GM21390 (cell line): ENCODE measurements at regions not wholly inside any gene's neighbourhood (a gene's known extent, or its start where the extent isn't known, plus 50 kb on each side); places are given as distances from the start of the nearest gene placed in this dataset.

Experiments used
- ATAC-seq: cut with Tn5 transposase; IDR thresholded peaks from one replicate; pipeline ENCODE4 v1.9.1; 2021; ENCODE audit not compliant: unreplicated experiment

DNA sequence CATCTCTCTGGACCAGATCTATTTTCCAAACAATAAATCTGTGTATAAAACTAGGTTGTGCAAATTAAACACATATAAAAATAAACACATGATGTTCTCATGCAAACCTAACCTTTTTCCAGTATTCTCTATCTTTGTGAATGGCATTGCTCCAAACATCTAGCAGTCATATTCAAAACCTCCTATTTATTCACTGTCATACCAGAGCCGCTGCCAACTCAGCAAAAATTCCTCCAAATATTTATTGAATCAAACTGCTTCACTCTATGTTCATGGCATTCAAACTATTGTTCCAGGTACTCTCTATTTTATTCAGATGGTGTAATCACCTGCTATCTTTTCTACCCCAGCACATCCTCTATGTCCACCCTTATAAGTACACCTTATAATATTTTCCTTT, 652.1 kb upstream of the RIOK2 start:
- no peak for ATAC-seq

DNA sequence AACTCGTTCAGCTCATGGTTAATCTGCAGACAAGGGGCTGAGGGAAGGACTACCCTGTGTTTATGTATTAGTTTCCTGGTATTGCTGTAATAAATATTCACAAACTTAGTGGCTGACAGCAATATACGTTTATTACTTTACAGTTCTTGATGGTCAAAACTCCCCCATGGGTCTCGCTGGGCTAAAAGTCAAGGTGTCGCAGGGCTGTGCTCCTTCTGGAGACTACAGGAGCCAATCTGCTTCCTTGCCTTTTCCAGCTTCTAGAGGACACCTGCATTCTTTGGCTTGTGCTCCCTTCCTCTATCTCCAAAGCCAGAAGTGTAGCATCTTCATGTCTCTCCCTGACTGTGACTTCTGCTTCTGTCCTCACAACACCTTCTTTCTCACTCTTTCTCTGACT, 653.8 kb upstream of the RIOK2 start:
- no peak for ATAC-seq

DNA sequence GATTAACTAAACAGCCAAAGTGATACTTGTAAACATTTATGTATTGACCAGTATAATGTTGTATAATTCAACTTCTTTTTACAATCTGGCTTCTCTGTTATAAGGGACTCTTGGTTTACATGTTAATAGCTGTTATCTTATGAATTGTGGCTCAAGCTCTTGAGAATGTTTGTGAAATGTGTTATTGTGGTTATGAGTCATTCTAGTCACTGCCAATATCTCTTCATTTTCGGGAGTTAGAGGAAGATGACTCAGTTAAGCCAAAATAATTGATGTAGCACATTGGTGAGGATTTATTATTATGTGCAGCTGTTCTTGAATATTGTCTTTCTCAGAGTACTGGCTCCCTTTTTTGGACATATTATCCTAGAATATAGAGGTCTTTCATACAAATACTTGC, 655.2 kb upstream of the RIOK2 start:
- peak; percentile 93 for ATAC-seq

DNA sequence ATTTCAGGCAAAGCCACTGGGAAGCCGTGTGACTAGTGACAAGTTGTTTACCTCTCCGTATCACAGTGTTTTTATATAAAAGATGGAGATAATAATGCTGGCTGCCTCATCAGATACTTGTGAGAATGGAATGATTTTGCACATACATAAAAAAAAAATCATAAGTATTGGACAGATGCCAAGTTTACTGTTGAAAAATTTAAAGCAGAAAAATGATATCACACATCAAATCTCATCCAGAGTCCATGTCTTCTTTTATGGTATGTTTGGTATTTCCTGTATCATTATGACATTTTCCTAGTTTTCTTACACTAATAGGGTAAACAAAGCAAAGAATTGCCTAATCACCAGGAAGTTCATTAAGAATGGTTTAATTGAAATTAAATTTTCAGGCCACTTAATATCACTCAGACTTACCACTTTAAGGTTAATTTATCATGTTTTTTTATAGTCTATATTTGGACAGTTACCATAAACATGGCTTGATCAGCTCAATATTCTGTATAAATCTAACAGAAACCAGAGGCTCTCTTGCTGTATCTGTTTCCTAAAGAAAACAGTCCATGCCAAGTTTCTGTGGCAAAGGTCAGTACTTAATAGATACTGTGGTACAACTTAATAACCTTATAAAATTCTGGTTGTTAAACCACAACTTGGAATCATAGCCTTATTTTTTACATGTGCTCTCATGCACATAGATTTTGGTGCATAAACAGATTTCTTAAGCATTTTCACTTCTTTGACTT, 656.5 kb upstream of the RIOK2 start:
- no peak for ATAC-seq

DNA sequence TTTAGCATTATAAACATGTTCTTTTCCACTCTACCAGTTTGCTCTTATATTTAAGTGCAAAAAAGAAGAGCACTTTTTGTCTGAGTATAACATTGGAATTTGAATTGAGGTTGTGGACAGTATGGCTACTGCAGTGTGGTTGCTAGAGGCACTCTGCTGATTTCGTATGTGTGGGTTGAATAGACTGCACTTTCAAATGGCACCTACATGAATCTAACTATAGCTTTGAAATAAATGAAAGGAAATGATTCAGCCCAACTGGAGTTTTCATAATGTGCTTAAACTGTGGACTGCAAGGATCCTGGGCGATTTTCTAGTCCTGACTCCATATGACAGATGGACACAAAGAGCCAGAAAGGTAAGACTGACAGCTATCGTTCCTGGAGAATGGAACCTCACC, 657.6 kb upstream of the RIOK2 start:
- ATAC-seq, result no peak

DNA sequence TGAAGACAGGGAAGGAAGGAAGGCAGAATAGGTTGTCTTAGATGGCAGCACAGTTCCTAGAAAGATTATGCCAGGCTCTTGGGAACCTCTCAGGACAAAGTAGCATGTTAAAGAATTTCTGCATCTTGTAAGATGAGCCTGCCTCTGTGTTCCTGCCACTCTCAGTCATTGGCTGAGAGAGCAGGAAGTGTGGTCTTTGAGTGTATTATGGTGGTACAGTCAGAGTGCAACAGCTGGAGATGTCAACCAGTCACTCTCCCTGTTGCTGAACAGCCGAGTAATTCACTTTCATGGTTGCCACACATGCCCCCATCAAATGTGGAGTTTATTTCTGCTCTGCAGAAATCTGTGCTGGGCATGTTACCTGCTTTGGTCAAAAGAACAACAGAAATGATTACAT, 659.6 kb upstream of the RIOK2 start:
- ATAC-seq, result no peak

DNA sequence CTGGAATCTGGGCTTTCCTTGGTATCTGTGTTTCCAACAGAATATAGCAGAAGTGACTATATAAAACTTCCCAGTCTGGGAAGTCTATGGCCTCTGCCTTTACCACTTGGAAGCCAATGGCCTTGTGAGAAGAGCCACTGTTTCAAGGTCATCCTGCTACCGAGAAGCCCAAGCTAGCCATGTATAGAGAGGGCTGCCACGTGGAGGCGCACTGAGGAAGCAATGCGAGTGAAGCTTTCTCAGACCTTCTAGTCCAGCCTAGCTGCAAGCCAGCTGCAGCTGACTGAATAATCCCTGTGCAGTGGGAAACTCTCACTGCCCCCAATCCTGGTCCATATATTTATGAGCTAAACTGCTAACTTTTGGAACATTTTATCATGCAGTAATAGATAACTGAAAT, 661.8 kb upstream of the RIOK2 start:
- ATAC-seq, result no peak

DNA sequence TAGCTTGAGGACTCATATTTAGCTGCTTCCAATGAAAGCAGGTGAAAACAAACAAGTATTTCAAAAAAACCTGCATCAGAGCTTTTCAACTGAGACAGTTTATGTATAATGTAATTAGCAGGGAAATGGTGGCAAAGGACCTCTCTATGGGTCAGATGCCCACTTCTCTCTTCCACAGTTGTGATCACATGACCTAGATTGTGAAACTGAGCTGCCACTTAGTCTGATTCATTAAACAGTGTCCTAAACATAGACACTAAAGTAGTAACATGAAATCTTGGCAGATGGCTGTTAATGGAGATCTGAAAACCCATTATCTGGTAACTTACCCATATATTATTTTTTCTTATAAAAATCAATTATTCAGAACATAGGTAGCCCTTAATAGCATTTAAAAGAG, 663.6 kb upstream of the RIOK2 start:
- ATAC-seq, result no peak

DNA sequence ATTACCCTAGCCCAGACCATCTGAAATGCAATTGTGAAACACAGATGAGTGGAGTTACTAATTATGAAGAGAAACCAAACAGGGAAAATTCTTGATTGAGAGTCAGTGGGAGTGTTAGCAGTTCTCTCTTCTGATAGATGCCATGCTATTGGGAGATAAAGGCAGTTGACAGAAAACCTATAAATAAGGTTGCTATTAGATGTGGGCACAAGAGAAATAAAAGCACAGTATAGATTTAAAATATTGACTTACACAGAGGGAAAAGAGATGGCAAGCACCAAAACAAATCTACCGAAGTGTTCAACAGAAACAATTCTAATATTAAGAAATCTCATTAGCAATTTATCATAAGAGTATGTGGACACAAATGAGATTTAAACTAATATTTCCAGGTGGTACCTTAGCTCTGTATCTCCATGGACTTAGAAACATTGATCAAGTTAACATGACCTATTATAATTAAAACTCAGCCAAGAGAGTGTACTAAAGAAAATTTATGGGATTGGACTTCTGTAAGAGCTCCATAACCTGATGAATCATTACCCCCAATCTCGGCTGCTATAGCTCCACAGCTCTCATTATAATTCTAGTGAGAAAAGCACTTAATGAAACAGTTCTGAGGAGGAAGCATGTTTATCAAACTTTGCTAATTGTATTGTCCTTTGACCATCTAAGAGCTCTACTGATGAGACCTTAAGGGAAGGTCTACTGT, 665.0 kb upstream of the RIOK2 start:
- no peak for ATAC-seq

DNA sequence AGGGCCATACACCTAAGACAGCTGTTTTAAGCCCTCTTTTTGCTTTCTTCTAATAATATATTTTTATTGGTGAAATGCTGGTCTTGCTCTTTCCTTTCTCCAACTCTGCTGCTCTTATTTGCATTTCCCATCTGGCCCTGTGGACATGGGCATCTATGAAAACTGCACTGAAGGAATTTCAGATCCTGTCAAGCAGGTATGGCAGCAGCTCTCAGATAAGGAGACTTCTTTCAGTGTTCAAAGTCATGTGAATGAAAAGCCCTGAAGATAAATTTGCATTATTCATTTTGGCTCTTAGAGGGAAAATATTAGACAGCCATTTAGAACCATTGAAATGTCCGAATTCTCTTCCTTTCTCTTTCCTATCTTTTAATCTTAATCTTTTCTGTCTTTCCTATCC, 668.0 kb upstream of the RIOK2 start:
- no peak for ATAC-seq

DNA sequence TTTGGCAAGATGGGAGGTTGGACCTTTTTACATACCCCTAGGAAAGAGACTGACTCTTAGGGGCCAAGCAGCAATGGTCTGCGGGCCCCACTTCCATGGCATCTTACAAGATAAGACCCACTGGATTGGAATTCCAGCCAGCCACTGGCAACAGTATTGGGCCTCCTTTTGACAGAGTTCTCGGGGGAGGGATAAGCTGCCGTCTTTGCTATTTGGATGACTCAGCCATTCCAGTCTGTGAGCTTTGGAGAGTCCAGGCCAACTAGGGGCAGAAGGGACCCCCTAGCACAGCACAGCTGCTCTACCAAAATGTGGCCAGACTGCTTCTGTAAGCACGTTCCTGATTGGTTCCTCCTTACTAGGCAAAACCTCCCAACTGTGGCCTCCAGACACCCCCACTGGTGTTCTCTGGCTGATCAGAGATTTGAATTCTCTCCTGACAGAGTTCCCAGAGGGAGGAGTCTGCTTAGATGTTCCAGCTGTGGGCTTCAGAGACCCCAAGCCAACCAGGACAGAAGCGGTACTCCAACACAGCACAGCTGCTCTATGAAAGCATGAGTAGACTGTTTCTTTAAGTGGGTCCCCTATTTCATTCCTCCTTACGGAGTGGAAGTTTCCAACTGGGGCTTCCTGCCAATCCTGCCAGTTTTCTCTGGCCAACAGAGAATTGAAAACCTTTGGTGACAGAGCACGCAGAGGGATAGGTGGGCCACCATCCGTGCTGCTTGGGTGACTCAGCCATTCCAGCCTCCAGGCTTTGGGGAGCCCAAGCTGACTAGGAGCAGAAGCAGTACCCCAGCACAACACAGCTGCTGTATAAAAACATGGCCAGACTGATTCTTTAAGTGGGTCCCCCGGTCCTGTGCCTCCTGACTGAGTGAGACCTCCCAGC, 672.1 kb upstream of the RIOK2 start:
- ATAC-seq, result no peak

DNA sequence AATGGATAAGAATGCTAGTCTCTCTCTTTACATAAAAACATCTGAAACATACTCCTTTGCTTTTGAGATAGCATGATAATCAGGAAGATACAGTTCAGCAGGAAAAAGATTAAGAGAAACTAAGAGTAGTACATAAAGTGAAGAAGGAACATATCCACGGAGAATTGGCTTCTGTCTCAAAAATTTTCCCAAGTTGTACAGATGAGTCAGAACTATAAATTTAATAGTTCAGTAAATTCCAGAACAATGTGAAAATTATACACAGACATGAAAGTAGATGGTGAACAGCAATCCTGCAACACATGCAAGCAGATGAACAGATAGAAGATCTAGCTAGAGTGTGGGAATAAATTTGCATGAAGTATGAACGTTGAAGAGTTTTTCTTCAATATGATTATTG, 691.4 kb upstream of the RIOK2 start:
- no peak for ATAC-seq

DNA sequence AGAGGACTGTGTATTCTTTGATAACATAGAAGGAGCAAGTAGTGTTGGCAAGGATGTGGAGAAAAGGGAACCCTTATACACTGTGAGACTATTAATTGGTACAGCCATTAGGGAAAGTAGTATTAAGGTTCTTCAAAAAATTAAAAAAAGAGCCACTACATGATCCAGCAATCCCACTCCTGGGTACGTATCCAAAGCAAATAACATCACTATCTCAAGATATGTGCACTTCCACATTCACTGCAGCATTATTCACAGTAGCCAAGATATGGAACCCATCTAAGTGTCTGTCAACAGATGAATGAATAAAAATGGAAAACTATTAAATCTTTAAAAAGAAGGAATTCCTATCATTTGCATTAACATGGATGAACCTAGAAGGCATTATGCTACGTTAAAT, 693.2 kb upstream of the RIOK2 start:
- no peak for ATAC-seq

DNA sequence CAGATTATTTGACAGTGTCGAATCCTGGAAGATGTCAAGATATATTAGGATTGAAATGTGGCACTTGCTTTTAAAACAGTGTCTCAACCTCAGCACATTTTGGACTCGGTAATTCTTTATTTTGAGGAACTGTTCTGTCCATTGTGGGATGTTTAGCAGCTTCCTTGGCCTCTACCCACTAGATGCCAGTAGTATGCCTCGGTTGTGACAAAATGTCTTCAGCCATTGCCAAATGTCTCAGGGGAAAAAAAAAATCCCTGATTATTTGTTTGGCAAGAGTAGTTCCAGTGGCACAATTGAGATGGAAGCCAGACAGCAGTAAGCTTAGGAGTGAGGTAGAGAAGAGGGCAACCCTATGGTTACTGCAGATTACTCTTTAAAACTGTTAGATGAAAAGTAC, 694.5 kb upstream of the RIOK2 start:
- ATAC-seq, result no peak

DNA sequence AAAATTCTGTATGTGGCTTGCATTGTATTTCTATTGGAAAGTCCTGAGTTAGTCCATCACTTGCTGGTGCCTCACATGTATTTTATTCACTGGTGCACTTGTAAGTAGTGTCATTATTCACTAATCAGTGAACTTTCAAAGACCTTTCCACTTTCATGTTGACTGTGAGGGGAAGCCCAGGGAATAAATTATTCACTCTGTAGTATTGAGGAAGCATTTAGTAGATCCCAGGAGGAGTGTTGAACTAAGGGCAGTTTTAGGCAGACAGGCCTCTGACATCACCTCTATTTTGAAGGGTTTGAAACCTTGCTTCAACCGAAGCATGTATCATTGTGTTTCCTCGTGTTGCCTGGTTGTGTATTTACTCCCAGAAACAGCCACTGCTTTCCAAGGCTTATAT, 705.4 kb upstream of the RIOK2 start:
- ATAC-seq, result peak; percentile 88

DNA sequence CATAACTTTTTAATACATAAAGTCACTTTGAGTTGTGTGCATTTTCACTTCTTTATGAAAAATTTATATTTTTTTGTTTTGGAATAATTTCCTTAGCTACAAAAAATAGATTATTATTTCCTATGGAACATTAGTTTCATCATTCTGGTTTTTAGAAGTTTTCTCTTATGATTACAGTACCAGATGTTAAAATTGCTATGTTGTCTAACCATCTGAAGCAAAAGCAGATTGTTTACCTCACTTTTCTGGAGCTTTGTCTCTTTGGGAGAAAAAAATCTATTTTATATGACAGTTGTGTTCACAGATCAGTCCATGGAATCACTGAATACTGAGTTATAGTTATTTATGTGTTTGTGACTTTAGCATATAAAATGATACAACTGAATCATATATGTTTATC, 708.9 kb upstream of the RIOK2 start:
- no peak for ATAC-seq

DNA sequence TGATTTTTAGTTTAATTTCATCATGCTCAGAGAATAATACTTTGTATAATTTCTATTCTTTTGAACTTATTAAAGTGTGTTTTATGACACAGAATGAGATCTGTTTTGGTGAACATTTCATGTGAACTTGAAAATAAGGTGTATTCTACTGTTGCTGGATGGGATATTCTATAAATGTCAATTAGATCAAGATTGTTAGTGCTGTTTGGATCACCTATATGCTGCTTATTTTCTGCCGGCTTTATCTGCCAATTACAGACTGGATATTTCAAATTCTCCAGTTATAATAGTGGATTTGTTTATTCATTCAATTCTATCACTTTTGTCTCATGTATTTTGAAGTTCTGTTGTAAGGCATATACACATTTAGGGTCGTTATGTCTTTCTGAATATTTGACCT, 720.7 kb upstream of the RIOK2 start:
- ATAC-seq, result no peak

DNA sequence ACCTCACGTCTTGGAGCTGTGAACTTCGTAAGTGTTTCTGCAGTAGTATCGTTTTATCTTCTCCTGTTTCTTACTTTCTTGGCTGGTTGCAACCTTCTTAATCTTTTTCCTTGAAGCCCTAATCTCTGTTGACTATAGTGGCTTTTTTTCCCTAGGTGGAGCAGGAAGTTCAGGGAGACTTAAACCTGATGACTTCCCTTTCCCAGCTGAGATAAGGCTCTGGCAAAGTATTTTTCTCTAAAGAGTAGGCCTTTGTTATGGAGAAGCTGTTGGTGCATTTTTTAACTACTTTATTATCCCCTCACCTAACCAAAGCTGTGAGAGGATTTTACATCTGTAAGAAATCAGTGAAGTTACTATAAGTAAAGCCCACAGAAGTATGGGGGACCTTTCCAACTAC, 723.1 kb upstream of the RIOK2 start:
- ATAC-seq, result no peak

DNA sequence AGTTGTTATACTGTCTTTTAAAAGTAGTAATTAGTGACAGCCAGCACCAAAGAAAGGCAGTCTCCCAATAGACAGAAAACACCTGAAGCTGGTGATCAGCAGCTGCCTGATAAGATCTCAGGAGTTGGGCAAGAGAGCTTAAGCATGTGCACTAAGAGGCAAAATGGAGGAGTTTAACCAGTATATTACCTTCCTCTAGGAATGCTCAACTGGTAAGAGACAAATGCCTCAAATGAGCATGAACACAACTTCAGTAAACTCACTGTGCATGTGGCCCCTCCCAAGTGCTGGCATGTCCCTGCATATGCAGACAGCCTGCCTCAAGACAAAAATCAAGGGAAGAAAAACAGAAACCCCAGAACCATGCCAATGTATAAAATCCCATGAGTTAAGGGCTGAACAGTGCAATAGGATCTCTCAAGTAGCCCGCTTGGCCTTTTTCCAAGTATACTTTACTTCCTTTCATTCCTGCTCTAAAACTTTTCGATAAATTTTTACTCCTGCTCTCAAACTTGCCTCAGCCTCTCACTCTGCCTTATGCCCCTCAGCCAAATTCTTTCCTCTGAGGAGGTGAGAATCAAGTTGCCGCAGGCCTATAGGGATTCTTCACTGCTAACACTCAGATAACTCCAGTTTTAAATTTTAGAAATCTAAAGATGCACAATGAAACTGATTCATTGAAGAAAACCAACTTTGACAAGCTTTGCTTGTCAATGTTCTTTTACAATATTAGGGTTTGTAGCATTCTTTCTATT, 724.8 kb upstream of the RIOK2 start:
- no peak for ATAC-seq

DNA sequence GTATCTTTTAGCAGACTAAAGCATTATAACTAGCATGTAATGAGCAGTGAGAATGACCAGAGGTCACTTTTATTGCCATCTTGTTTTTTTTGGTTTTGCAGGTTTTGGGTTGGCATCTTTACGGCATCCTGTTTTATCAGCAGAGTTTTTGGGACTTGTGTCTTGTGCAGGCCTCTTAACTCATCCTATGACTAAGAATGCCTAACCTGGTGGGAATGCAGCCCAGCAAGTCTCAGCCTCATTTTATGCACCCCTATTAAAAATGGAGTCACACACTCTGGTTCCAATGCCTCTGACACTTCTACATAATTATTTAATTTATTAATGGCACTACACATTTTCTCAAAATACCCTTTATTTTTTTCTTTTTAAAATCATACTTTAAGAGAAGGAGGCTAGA, 726.5 kb upstream of the RIOK2 start:
- no peak for ATAC-seq

DNA sequence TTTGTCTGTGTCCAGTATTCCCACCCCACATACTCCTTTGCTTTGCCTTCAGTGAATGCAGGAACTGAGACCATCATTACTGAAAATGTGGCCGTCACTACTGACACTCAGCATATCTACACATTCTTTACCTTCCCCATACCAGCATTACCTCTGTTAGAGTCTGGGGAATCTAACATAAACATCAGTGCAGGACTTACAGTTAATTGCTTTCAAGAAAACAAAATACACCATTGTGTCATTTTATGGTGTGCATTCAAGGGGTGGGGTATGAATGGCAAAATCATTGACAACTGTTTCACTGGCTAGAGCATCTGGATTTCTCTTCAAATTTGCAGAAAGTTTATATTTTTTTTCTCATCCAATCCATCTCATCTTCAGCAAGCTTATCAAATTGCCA, 731.4 kb upstream of the RIOK2 start:
- ATAC-seq, result no peak
